ENCODE measurements at regions not wholly inside any gene's neighbourhood (a gene's known extent, or its start where the extent isn't known, plus 50 kb on each side); places are given as distances from the start of the nearest gene placed in this dataset.

DNA sequence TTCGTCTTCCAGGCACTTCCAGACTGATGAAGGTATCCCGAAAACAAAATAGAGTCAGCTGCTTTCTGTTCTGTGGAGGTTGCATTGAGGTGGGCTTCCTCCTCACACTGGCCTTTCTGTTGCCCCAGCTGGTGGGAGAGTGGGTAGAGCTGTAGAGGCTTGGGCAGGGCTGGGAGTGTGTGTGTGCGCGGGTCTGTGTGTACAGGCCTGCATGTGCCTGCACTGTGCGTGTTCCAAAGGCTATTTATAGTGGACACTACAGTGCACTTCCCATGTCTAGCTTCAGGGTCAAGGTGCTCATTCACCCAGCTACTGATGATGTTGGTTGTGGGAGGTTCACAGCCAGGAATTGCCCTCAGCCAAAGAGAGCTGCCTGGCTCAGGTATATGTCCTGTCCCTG, 260.1 kb upstream of the HABP2 start:
- DNase-seq = no peak

DNA sequence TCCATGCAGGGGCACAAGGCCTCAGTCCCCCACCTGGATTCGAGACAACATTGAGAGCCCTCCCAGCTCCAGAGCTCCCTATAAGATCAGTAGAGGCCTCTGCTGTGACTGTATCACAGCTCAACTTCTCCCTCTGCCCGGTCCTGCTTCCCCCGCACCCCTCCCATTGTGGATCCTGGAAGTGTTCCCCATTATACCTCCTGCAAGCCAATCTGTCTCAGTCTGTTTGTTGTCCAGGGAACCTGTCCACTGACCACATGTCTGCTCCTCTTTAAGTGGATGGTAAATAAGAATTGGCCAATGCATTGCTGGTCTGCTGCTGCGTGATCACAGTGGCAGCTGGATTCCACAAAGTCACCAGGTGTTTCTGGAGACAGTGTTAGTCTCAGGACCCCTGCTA, 259.7 kb upstream of the HABP2 start:
- DNase-seq = no peak

DNA sequence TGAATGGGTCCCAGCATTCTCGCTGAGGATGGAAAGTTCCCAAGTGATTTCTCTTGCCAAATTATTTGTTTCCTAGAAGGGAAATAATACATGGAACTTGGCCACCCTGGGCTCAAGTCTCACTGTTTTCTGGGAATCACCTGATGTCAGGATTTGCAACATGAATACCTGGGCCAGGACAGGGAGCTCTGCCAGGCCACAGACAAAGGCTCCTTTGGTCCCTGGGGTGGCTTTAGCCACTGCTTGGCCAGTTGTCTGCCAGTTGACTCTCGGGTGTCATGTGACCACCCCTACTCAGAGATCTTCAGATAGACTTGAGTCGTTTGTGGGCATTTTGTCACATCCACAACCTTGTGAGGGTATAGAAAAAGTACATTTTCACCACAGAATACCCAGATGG, 258.0 kb upstream of the HABP2 start:
- no peak for DNase-seq

DNA sequence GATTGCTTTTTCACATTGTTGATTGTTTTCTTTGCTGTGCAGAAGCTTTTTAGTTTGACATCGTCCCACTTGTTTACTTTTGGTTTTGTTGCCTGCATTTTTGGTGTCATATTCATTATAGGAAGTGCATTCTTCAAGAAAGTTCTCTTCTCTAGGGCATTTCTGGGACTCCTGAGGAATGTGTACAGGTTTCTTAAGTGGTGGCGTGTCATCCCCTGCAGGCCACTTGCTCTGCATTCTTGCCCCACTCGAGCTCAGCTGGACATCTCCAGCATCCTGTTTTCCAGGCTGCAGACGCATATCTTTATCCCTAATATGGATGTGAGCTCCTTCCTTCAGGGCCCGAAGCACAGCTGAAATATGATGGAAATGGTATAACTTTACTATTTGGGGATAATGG, 255.6 kb upstream of the HABP2 start:
- no peak for DNase-seq

DNA sequence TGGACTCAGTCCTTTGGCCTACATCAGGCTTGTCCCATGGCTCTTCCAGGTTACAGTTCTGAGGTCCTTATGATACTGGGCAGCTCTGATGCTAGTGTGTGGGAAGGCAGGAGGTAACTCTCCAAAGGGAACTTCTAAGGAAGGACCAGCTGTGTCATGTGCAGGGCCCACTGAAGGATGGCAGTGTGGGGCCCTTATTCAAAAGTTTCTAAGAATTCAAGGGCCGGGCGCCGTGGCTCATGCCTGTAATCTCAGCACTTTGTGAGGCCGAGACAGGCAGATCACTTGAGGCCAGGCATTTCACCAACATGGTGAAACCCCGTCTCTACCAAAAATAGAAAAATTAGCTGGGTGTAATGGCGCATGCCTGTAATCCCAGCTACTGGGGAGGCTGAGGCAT, 254.2 kb upstream of the HABP2 start:
- DNase-seq = no peak

DNA sequence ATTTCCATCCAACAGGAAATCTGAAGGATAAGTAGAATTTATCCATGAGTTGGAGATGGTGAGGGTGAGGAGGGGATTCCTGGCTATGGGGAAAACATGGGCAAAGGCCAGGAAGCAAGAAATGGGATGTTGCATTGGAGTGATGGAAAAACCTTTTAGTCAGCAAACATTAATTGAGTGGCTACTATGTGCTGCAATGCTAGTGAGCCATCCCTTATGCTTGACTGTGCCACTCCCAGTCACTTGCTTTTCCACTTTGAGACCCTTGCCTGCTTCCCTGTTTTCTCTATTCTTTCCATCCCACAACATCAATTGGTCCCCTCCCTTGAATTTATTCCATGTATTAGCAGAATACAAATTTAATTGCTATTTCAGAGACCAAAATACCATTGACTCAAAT, 252.7 kb upstream of the HABP2 start:
- no peak for DNase-seq

DNA sequence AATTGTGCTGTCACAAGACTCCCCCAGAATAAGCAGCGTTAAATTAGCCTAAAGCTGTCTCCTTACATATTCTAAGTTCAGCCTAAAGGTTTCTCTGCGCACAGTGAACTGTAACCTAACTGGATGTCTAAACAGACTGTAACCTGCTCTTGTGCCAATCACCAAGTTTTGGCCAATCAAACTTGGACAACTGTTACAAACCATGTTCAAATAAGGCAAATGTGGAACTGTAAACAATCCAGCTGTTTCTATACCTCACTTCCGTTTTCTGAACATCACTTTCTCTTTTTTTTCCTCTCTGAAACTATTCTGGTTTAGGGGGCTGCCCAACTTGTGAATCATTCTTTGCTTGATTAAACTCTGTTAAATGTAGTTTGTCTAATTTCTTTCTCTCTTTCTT, 252.2 kb upstream of the HABP2 start:
- DNase-seq = no peak

DNA sequence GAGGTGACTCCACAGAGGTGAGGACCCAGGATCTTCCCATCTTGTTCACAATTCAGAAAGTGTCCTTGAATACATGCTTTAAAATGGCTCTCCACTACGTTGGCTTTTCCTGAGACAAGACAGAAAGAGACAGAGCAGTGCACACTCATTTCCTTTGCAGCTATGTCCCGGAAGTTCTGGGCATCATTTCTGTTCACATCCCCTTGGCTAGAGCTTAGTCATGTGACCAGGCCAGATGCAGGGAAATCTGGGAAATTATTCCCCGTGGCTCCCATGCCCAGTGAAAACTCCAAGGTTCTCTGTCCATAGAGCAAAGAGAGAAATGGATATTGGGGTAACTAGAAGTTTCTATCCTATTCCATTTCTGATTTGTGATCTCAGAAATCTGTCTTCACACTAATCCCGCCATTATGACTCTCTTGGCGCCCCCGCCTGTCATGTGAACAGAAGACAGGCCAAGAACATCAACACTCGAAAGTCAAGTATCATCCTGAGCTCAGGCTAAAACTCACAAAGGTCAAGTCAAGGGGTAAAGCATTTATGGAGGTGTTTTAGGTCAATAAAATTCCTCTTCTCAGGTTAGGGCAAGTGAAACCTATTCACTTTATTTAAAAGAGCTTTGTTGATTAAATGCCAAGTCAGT, 251.4 kb upstream of the HABP2 start:
- DNase-seq = no peak

DNA sequence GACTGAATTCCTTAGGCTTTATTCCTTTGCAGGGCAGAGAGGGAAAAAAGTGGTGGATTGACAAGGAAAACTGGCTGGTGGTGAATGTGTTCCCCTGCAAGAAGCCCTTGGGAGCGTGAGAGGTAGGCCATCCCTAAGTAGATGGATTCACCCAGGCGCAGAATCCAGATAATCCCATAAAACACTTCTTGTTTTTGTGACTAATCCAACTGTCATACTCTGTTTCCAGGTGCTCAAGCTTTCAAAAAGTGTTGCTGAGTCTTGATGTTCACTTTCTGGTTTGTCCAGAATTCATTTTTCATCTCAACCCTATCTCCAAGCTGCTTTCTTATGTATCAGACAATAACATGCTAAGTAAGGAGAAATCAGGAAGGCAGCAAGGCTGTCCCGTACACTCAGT, 250.8 kb upstream of the HABP2 start:
- DNase-seq = no peak

DNA sequence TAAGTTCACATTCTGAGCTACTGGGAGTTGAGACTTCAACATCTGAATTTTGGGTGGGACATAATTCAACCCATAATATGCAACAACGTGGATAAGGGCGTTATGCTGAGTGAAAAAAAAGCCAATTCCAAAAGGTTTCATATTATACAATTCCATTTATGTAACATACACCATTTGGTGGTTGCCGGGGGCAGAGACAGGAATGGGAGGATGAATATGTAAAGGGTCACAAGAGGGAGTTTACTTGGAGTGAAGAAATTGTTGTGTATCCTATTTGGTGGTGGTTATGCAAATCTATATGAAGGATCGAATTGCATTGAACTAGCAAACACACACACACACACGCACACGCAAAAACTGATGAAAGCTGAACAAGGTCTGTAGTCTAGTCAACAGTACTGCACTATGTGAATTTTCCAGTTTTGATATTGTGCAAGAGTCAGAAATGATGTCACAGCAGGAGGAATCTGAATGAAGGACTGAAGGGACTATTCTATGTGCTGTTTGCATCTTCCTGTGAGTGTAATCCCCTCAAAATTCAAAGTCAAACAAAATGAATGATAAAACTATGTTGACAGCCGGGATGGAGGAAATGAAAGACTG, 249.2 kb upstream of the HABP2 start:
- no peak for DNase-seq

DNA sequence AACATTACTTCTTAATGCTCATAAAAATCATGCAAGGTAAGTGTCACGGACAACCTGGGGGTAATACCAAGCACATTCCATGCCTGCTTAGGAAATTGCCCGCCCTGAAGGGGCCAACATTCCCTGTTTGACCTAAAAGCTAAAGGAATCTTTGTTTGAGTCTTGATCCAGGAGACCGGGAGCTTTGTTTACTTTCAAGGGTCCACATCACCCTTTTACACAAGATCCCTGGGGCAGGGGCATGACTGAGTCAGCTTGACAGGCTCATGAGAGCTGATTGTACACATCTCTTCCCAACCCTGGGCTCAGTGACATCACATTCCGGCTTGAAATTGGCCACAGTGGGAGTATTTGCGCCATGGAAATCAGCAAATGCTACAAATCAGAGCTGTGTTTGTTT, 248.1 kb upstream of the HABP2 start:
- DNase-seq = no peak

DNA sequence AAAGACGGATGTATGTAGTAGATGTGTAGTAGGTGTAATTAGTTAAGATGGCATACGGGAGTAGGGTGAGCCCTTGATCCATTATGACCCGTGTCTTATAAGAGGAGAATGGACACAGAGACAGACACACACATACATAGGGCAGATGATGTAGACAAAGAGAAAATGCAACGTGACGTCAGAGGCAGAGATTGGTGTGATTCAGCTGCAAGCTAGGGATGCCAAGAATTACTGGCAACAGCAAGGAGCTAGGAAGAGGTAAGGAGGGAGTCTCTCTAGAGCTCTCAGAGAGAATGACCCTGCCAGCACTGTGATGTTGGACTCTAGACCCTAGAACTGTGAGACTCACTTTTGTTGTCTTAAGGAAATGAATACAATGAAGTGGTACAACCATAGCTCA, 247.0 kb upstream of the HABP2 start:
- no peak for DNase-seq

DNA sequence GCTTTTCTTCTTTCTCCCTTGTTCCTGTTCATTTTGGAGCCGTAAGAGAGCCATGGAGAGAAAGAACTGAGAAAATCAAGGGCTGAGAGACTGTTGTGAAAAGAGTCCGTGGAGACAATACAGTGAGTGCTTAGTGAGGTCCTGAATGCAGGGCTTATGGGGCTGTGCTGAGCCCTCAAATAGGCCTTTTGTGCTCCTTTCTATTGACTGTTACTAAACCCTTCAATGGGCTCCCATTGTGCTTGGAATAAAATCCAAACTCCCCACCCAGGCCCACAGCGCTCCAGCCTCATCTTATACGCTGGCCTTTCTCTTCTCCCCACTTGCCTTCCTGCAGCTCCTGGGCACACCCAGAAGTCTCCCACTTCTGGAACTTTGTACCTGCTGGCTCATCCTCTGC, 243.1 kb upstream of the HABP2 start:
- no peak for DNase-seq

DNA sequence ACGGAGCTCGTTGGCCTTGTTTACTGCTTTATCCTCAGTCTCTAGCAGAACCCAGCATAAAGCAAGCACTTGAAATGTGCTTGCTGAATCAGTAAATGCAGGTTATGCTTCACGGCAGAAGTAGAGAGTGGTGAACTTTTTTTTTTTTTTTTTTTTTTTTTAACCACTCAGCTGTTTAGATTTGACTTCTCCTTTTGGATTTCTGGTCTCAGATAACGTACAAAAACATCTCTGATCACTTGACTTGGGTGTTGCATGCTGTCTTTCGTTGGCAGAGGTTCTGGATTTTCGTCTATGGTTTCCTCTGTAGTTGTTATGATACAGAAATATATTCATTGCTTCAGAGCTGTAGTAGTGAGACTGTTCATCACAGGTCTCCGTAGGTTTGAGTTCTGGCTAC, 242.5 kb upstream of the HABP2 start:
- DNase-seq = no peak

DNA sequence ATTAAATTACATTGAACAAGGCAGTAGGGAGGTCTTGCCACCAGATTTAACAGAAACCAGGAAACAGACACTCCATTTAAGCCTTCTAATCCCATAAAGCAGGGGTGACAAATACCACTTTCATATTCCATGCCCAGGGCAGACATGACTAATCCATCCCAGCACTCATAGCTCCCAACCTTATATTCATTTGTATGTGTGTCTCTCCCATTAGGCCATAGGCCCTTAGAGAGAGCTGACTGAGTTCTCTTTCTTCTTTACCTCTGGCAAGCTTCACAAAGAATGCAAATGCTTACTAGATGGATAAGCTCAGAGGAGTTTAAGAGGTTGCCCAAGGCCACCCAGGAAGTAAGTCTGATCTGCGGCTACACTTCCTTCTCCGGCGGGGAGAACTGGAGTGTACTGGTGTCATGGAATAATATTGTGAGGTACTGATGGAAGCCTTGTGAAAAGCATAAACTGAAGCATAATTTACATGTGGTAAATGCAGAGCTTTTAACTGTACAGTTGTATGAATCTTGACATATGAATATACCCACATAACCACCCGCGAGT, 239.7 kb upstream of the HABP2 start:
- DNase-seq = no peak

DNA sequence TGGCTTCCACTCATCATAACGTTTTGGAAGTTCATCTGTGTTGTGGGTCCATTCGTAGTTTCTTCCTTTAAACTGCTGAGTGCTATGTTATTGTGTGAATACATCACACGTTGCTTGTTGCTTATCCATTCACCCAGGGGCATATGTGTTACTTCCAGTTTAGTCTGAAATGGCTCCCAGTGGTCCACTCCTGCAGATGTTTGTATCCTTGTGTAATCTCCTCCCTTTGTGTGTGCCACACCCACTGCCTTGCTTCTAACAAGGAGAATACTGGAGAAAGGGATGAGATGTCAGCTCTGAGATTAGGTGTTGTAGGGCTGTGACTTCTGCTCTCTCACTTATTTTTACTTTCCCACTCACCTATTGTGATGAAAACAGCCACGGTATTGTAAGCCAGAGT, 239.1 kb upstream of the HABP2 start:
- no peak for DNase-seq

DNA sequence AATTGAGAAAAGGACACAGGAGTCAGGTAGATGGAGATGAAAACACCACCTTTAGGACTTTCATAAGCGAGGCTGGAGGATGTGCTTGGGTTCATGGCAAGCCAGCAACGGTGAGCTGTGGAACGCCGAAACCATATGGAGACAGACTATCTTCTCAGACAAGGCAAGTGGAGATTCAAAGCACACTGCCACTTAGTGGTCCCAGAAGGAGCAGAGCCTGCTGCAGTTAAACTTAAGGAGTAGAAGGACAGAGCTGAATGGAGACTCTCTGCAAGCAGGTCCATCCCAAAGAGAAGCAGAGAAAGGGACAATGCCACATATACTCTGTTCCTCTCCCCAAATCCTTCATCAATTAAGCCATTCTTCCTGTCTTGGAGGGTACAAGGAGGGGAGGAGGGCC, 236.3 kb upstream of the HABP2 start:
- DNase-seq = no peak

DNA sequence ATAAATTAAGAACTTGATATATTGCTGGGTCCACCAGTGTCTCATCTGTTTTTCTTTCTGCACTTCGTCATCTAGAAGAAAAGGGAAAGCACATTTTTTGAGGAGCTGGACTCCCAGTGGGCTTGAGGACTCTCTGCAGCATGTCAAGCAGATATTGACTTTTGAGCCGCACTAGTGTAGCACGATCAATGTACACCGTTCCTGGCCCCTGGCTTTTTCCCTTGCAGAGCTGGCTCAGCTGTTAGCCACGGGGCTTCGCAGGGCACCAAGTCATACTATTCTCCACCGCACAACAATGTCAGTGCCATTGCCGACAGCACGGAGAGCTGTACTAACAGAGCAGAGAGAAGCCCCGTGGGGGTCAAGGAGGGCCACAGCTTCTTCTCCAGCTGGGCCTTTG, 235.4 kb upstream of the HABP2 start:
- no peak for DNase-seq

DNA sequence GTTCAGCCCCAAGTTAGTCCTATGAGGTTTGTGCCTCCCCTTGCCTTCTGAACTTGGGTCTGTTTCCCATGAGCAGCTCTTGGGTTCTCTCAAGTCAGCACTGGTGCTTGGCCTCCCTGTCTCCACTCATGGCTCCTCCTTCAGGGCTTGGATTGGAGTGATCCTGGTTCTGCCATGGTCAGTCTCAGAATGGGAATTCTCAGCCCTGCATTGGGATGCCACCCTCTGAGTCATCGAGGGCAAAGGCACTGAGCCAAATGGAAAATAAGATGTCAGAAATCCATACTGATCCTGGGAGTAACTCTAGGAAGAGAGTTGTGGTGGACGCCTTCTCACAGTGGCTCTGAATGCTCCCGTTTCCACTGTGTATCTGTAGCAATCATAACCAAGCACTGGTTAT, 233.4 kb upstream of the HABP2 start:
- DNase-seq = no peak

DNA sequence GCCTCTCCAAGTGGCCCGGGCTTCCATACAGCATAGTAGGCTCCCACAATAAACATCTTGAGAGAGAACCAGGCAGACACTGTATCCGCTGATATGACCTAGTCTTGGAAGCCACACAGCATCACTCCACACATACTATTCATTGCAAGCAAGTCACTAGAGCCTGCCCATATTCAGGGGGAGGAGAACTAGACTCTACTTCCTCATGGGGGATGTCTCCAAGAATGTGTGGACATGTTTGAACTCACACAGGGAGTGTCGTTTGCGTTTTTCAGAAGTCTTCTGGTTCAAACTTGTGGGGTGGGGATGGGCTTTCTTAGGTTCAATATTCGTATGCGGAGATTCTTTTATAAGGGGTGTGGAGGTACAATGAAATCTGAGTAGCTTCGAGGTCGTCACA, 232.6 kb upstream of the HABP2 start:
- DNase-seq = no peak

DNA sequence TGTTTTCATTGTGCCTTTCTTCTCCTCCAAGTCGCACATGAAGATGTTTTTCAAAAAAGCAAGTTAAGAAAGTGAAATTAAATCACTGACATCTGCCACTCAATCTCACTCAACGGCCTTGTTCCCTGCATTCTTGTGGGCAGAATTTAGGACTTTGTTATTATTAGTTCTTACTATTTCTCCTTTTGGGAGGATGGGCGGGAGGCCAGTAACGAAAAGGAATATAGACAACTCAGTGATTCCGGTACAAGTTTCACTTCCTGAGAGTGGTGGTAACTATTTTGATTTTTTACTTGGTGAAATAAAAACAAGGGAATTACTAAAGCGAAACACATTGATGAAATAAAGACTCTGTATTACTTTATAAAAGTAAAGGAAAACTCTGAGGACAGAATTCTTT, 231.9 kb upstream of the HABP2 start:
- no peak for DNase-seq

DNA sequence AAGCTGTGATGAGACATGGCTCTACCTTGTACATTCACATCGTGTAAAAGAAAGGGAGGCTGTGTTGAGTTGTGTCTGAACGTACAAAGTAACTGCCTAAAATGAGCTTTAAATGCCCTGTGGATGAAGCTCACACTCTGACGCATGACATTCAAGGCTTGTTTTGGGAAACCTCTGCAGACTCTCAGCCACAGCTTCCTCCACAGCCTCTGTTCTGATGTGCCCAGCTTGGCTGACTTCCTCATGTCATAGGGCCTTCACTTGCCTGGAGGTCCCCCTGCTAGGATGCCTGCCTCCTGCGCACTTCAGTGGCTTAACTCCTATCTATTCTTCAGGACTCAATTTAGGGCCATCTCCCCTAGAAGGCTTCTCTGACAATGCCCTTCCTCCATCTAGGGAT, 230.0 kb upstream of the HABP2 start:
- DNase-seq = no peak

DNA sequence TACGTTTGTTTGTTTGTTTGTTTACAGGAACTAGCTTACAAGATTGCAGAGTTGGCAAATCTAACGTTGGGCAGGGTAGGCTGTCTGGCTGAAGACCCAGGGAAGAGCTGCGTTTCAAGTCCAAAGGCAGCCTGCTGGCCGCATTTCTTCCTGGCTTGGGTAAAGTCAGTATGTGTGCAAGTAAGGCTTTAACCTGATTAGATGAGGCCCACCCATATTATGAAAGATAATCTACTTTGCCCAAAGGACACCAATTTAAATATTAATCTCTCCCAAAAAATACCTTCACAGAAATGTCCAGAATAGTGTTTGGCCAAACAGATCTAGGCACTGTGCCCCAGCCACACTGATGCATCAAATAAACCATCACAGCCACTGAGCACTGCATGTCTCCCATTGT, 228.9 kb upstream of the HABP2 start:
- no peak for DNase-seq

DNA sequence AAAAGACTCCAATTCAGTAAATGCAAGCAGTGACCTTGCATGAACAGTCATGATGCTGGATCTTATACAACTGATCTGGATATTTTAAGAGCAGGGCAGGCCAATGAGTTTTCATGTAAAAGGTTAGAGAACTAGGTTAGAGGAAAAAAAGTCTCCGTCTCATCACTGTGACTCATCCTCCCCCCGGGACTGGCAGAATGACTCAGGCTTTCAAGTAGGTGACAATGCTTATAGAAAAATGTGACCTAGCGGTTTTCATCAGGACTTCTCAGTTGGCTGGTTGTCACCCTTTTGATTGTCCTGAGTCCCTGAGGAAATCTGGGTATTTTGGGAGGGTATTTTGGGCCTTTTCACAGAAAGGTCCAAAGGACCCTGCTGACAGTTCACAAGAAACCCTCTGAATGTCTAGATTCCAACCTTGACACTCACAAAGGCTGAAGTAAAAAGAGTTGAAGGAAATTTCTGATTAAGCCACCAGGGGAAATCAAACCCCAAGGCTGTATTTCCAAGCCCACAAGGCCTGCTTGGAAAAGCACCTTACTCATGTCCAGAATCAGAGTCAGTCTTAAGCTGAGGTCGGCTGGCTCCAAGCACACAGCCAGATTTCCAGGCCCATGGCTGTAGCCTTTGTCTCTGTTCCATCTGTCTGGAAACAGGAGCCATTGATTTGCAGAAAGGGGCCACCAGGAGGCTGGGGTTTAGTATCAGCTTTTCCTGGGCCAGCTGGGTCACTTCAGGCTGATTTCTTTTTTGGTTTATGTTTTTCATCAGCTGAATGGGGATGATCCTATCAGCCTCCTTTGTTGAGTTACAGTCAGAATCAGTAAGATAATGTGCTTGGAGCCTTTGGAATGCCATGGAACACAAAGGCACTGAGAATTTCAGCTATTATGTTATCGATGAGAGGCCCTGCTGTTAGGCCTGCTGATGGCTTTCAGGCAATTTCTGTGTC, 226.4 kb upstream of the HABP2 start:
- peak; percentile 22 for DNase-seq
